Neural progenitor cell (in vitro differentiated cells): ENCODE measurements at regions not wholly inside any gene's neighbourhood (a gene's known extent, or its start where the extent isn't known, plus 50 kb on each side); places are given as distances from the start of the nearest gene placed in this dataset.

ENCODE experiments used
- DNase-seq: peaks from one replicate; pipeline ENCODE4 v3.0.0-alpha.2; 2016; ENCODE audit warnings: low spot score
- H2AFZ ChIP-seq: fragments of 200-600 bp; sonication (generic); replicated peaks from 2 replicates; pipeline ENCODE4 v1.6.1; 2016; ENCODE audit warnings: antibody characterized with exemption
- H3F3A ChIP-seq: fragments of 200-600 bp; sonication (generic); 2 replicates; pipeline ENCODE4 v1.6.1; 2016; ENCODE audit warnings: antibody characterized with exemption, low read depth
- H3K27ac ChIP-seq: fragments of 200-600 bp; sonication (generic); 2 replicates; pipeline ENCODE4 v1.5.1; 2016; ENCODE audit warnings: mild to moderate bottlenecking
- H3K27me3 ChIP-seq: fragments of 200-600 bp; sonication (generic); 2 replicates; pipeline ENCODE4 v1.6.1; 2016; ENCODE audit warnings: mild to moderate bottlenecking, moderate library complexity
- H3K36me3 ChIP-seq: fragments of 200-600 bp; sonication (generic); 2 replicates; pipeline ENCODE4 v1.5.1; 2016
- H3K4me1 ChIP-seq: fragments of 200-600 bp; sonication (generic); 2 replicates; pipeline ENCODE4 v1.6.1; 2016; ENCODE audit warnings: mixed run types
- H3K4me2 ChIP-seq: fragments of 200-600 bp; sonication (generic); 2 replicates; pipeline ENCODE4 v1.6.1; 2016
- H3K4me3 ChIP-seq: fragments of 200-600 bp; sonication (generic); 2 replicates; pipeline ENCODE4 v1.5.1; 2016
- H3K79me2 ChIP-seq: fragments of 200-600 bp; sonication (generic); 2 replicates; pipeline ENCODE4 v1.6.1; 2016; ENCODE audit warnings: low read depth
- H3K9ac ChIP-seq: fragments of 200-600 bp; sonication (generic); 2 replicates; pipeline ENCODE4 v1.6.1; 2016
- H3K9me3 ChIP-seq: fragments of 200-600 bp; sonication (generic); 2 replicates; pipeline ENCODE4 v1.5.1; 2016; ENCODE audit warnings: low read depth
- H4K20me1 ChIP-seq: fragments of 200-600 bp; sonication (generic); 2 replicates; pipeline ENCODE4 v1.6.1; 2016; ENCODE audit warnings: low read depth
- H3K27ac Mint-ChIP-seq: 3 replicates; pipeline ENCODE4 v1.8.0; 2021; ENCODE audit warnings: mixed read lengths
- H3K27me3 Mint-ChIP-seq: 2 replicates; pipeline ENCODE4 v1.8.0; 2022; ENCODE audit warnings: low read depth, mild to moderate bottlenecking, inconsistent platforms, moderate library complexity, mixed read lengths; ENCODE audit not compliant: insufficient read depth
- H3K36me3 Mint-ChIP-seq: 3 replicates; pipeline ENCODE4 v1.8.0; 2021; ENCODE audit warnings: mixed read lengths
- H3K4me1 Mint-ChIP-seq: 3 replicates; pipeline ENCODE4 v1.8.0; 2021; ENCODE audit warnings: mixed read lengths
- H3K4me3 Mint-ChIP-seq: 3 replicates; pipeline ENCODE4 v1.8.0; 2021; ENCODE audit warnings: mild to moderate bottlenecking, moderate library complexity, mixed read lengths
- H3K9me3 Mint-ChIP-seq: 3 replicates; pipeline ENCODE4 v1.8.0; 2020; ENCODE audit warnings: mixed read lengths
- CTCF ChIP-seq: fragments of 200-600 bp; sonication (generic); IDR thresholded peaks from 2 replicates; pipeline ENCODE4 v1.5.1; 2017; ENCODE audit warnings: antibody characterized with exemption, mild to moderate bottlenecking
- EZH2 ChIP-seq: fragments of 200-600 bp; sonication (generic); IDR thresholded peaks from 2 replicates; pipeline ENCODE4 v1.6.1; 2017; ENCODE audit warnings: antibody characterized with exemption, mild to moderate bottlenecking, moderate library complexity
- EZH2phosphoT487 ChIP-seq: fragments of 200-600 bp; sonication (generic); IDR thresholded peaks from 2 replicates; pipeline ENCODE4 v1.6.1; 2017; ENCODE audit warnings: antibody characterized with exemption

GRCh38 chr5:173777674-173778073 lies 110.5 kb upstream of the CPEB4 start:
- Mint-ChIP-seq H3K4me1 (peaks cover 32% of the 10 kb centered on the region), H3K27ac (no peak overlapping the region), H3K4me3 (no peak overlapping the region), H3K9me3 (no peaks in the 10 kb centered on the region), H3K27me3 (peaks cover 3% of the 10 kb centered on the region), H3K36me3 (no peaks in the 10 kb centered on the region)
- H3K79me2 ChIP-seq, result no peaks in the 10 kb centered on the region
- no peaks in the 10 kb centered on the region for H3K36me3 ChIP-seq
- DNase-seq, result no peak
- H3K9ac ChIP-seq, result no peak overlapping the region
- H4K20me1 ChIP-seq, result no peaks in the 10 kb centered on the region
- H2AFZ ChIP-seq, result no peak overlapping the region
- no peak overlapping the region for H3K4me3 ChIP-seq
- no peaks in the 10 kb centered on the region for H3K9me3 ChIP-seq
- no peak for TF ChIP-seq EZH2
- no peak for TF ChIP-seq EZH2phosphoT487
- no peak for TF ChIP-seq CTCF
- H3K4me1 ChIP-seq, result peaks cover 9% of the 10 kb centered on the region
- peaks cover 10% of the 10 kb centered on the region for H3F3A ChIP-seq
- no peak overlapping the region for H3K27ac ChIP-seq
- no peak overlapping the region for H3K4me2 ChIP-seq
- no peaks in the 10 kb centered on the region for H3K27me3 ChIP-seq

DNA sequence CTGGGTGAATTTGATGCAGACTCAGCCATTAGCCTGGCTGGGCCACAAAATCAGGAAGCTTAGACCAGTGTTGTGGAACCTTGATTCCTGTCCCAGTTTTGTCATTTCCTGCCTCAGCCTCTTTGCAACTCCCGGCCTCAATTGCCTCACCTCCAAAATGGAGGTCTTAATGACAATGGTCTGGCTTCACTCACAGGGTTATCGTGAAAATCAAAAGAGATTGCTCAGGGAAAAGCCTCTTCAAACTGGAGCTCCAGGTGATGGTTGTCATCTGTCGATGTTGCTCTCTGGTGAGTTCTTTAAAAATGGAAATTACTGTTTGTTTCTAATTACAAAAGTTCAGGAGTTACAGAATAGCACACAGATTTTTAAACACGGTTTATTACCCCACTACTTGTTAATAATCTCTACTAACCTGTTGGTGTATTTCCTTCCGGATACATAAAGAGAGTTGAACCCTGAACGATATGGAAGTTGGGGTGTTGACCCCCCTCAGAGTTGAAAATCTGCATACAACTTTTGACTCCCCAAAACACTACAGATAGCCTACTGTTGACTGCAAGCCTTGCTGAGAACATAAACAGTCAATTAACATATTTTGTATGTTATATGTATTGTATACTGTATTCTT lies 109.9 kb upstream of the CPEB4 start:
- no peaks in the 10 kb centered on the region for H4K20me1 ChIP-seq
- no peak for DNase-seq
- no peak overlapping the region for H3K27ac Mint-ChIP-seq
- H3K27me3 ChIP-seq, result no peaks in the 10 kb centered on the region
- no peaks in the 10 kb centered on the region for H3K79me2 ChIP-seq
- H3K4me1 ChIP-seq, result peaks cover 9% of the 10 kb centered on the region
- H3K4me2 ChIP-seq, result no peak overlapping the region
- H3K27me3 Mint-ChIP-seq, result peaks cover 2% of the 10 kb centered on the region
- H3K9ac ChIP-seq, result no peak overlapping the region
- no peak overlapping the region for H3K4me3 Mint-ChIP-seq
- H3K27ac ChIP-seq, result no peak overlapping the region
- peaks cover 34% of the 10 kb centered on the region for H3K4me1 Mint-ChIP-seq
- H3K9me3 ChIP-seq, result no peaks in the 10 kb centered on the region
- no peak overlapping the region for H2AFZ ChIP-seq
- H3K9me3 Mint-ChIP-seq, result no peaks in the 10 kb centered on the region
- peaks cover 10% of the 10 kb centered on the region for H3F3A ChIP-seq
- no peaks in the 10 kb centered on the region for H3K36me3 Mint-ChIP-seq
- TF ChIP-seq CTCF (no peak), EZH2phosphoT487 (no peak), EZH2 (no peak)
- H3K4me3 ChIP-seq, result no peak overlapping the region
- H3K36me3 ChIP-seq, result no peaks in the 10 kb centered on the region

- no peaks in the 10 kb centered on the region for H3K9me3 Mint-ChIP-seq
These were observed 109.3 kb upstream of the CPEB4 start for GRCh38 chr5:173778784-173779304.

More at GRCh38 chr5:173778784-173779304, 109.3 kb upstream of the CPEB4 start:
- Histone ChIP-seq H2AFZ (no peak overlapping the region), H3K27me3 (no peaks in the 10 kb centered on the region), H3F3A (peaks cover 10% of the 10 kb centered on the region), H3K9ac (no peak overlapping the region), H4K20me1 (no peaks in the 10 kb centered on the region), H3K36me3 (no peaks in the 10 kb centered on the region), H3K4me3 (no peak overlapping the region), H3K9me3 (no peaks in the 10 kb centered on the region), H3K4me1 (peaks cover 9% of the 10 kb centered on the region), H3K79me2 (no peaks in the 10 kb centered on the region), H3K27ac (no peak overlapping the region), H3K4me2 (no peak overlapping the region)
- Mint-ChIP-seq H3K27me3 (no peaks in the 10 kb centered on the region), H3K4me1 (peaks cover 34% of the 10 kb centered on the region), H3K36me3 (no peaks in the 10 kb centered on the region), H3K27ac (no peak overlapping the region), H3K4me3 (no peak overlapping the region)
- DNase-seq, result no peak
- TF ChIP-seq CTCF, result no peak
- TF ChIP-seq EZH2, result no peak
- no peak for TF ChIP-seq EZH2phosphoT487
